SU-DHL-6 (cell line): ENCODE measurements at regions not wholly inside any gene's neighbourhood (a gene's known extent, or its start where the extent isn't known, plus 50 kb on each side); places are given as distances from the start of the nearest gene placed in this dataset.
"Not testable (repeated sequence)": the region's sequence is repeated elsewhere in the genome, so short reads cannot be mapped to it uniquely, and the experiment has no call there.

Experiments
- H2AFZ ChIP-seq: fragments of 200-600 bp; sonication (generic); 2 replicates; pipeline ENCODE4 v1.6.1; 2014; ENCODE audit warnings: low read depth, mild to moderate bottlenecking, moderate library complexity, mixed read lengths, antibody characterized with exemption, low read length; ENCODE audit not compliant: severe bottlenecking
- H3F3A ChIP-seq: fragments of 200-600 bp; shearing (Covaris generic); 2 replicates; pipeline ENCODE4 v1.6.0; 2016; ENCODE audit warnings: antibody characterized with exemption, mild to moderate bottlenecking; ENCODE audit not compliant: insufficient read depth
- H3K27ac ChIP-seq: fragments of 200-600 bp; sonication (generic); 2 replicates; pipeline ENCODE4 v1.5.1; 2016; ENCODE audit warnings: low read depth, mild to moderate bottlenecking, low read length, moderate library complexity, mixed read lengths
- H3K27me3 ChIP-seq: fragments of 200-600 bp; sonication (generic), shearing (Covaris generic); 2 replicates; pipeline ENCODE4 v1.6.0; 2014; ENCODE audit warnings: mild to moderate bottlenecking, low read length
- H3K36me3 ChIP-seq: fragments of 200-600 bp; sonication (generic); 2 replicates; pipeline ENCODE4 v1.6.1; 2014; ENCODE audit warnings: mild to moderate bottlenecking, low read length, mixed read lengths
- H3K4me2 ChIP-seq: fragments of 300-600, 200-600 bp; shearing (Covaris generic), sonication (generic); 2 replicates; pipeline ENCODE4 v1.6.0; 2014; ENCODE audit warnings: low read length, low read depth, mild to moderate bottlenecking; ENCODE audit not compliant: poor library complexity, severe bottlenecking
- H3K4me3 ChIP-seq: fragments of 200-600 bp; sonication (generic); 2 replicates; pipeline ENCODE4 v1.5.1; 2014; ENCODE audit warnings: antibody characterized with exemption, low read length, mild to moderate bottlenecking, mixed read lengths; ENCODE audit not compliant: insufficient read depth, poor library complexity, severe bottlenecking
- H3K79me2 ChIP-seq: fragments of 200-600 bp; sonication (generic); 2 replicates; pipeline ENCODE4 v1.6.1; 2014; ENCODE audit warnings: mild to moderate bottlenecking, low read length, moderate library complexity; ENCODE audit not compliant: insufficient read depth
- H3K9ac ChIP-seq: fragments of 200-600 bp; sonication (generic); 2 replicates; pipeline ENCODE4 v1.7.0; 2014; ENCODE audit warnings: mild to moderate bottlenecking, low read length
- H3K9me2 ChIP-seq: fragments of 200-600 bp; sonication (generic); replicated peaks from 2 replicates; pipeline ENCODE4 v1.6.1; 2014; ENCODE audit warnings: low read length; ENCODE audit not compliant: insufficient read depth
- H3K9me3 ChIP-seq: fragments of 200-600 bp; sonication (generic); 2 replicates; pipeline ENCODE4 v1.6.1; 2014; ENCODE audit warnings: low read length, mixed read lengths; ENCODE audit not compliant: insufficient read depth
- H4K20me1 ChIP-seq: fragments of 200-600 bp; sonication (generic); 2 replicates; pipeline ENCODE4 v1.6.1; 2014; ENCODE audit warnings: low read depth, mild to moderate bottlenecking, antibody characterized with exemption, low read length, moderate library complexity, mixed read lengths
- CTCF ChIP-seq: fragments of 200-600 bp; sonication (generic); IDR thresholded peaks from one replicate; pipeline ENCODE4 v1.5.1; 2017; ENCODE audit warnings: antibody characterized with exemption, mild to moderate bottlenecking, low read length, moderate library complexity; ENCODE audit not compliant: insufficient read depth, poor library complexity, severe bottlenecking
- EZH2phosphoT487 ChIP-seq: fragments of 200-600 bp; sonication (generic), shearing (Covaris generic); conservative IDR thresholded peaks from 2 replicates; pipeline ENCODE4 v1.6.1; 2018; ENCODE audit warnings: mild to moderate bottlenecking, antibody characterized with exemption, low read length, moderate library complexity, mixed read lengths

DNA sequence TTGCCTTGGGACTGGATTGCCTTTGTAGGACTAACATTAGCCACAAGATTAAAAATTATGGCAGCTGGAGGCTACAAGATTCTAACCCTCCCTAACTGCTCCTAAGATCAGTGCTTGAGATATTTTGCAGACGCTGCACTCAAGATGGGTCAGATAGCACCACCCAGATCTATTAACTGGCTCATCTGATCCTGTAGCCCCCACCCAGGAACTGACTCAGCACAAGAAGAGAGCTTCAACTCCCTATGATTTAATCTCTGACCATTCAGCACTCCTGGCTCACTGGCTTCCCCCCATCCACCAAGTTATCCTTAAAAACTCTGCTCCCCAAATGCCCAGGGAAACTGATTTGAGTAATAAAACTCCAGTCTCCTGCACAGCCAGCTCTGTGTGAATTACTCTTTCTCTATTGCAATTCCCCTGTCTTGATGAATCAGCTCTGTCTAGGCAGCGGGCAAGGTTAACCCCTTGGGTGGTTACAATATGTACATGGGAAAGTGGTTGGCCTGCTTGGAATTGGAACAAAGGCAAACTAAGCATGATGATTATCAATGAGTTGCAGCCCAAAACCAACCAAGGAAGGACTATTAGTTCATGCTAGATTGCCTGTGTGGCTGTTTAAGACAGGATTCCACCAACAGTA, 111.3 kb downstream of the OR2B2 start:
- H3K9ac ChIP-seq: no peak overlapping the region
- 0 out of 2 replicates have a peak, but pooled peaks cover 3% of the 10 kb centered on the region for H3K27me3 ChIP-seq
- no peak overlapping the region for H3K4me2 ChIP-seq
- 0 out of 2 replicates have a peak, but pooled peaks cover 4% of the 10 kb centered on the region for H3F3A ChIP-seq
- no peak for TF ChIP-seq EZH2phosphoT487
- no peak for TF ChIP-seq CTCF
- H2AFZ ChIP-seq: no peak overlapping the region
- H3K27ac ChIP-seq: no peak overlapping the region
- no peaks in the 10 kb centered on the region for H3K36me3 ChIP-seq
- H3K4me3 ChIP-seq: no peak overlapping the region
- no peaks in the 10 kb centered on the region for H3K79me2 ChIP-seq
- H3K9me2 ChIP-seq: no peaks in the 10 kb centered on the region
- H4K20me1 ChIP-seq: no peaks in the 10 kb centered on the region
- H3K9me3 ChIP-seq: no peaks in the 10 kb centered on the region

DNA sequence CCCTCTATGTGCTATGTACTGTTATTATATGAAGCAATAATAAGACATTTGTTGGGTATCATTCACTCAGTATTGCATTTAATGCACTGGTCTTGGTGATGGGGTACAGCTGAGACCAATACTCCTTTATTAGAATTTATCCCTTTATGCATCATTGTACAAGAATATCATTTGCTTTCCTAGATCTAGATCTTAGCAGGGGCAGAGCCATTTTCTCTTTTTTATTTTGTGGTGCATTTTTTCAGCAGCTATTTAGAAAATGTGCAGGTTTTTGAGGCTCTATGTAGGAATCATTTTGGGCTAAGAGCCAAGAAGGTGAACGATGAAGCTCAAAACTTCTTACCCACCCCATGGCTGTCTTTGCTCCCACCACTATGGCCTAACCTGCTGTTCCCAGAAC, 114.2 kb downstream of the OR2B2 start:
- no peaks in the 10 kb centered on the region for H3K9me3 ChIP-seq
- no peak overlapping the region for H2AFZ ChIP-seq
- TF ChIP-seq EZH2phosphoT487: no peak
- no peak for TF ChIP-seq CTCF

GRCh38 chr6:27796736-27797481, 115.3 kb downstream of the OR2B2 start:
- H2AFZ ChIP-seq, H3K36me3 ChIP-seq, H3K4me3 ChIP-seq, H3K4me2 ChIP-seq, H4K20me1 ChIP-seq, H3K9me2 ChIP-seq, H3K9me3 ChIP-seq, H3K27ac ChIP-seq, H3F3A ChIP-seq, H3K79me2 ChIP-seq, H3K27me3 ChIP-seq, H3K9ac ChIP-seq: not testable (repeated sequence)

More for the DNA sequence above, 114.2 kb downstream of the OR2B2 start:
- no peaks in the 10 kb centered on the region for H3K79me2 ChIP-seq
- H3K27me3 ChIP-seq: 0 out of 2 replicates have a peak, but pooled peaks cover 3% of the 10 kb centered on the region
- no peak overlapping the region for H3K27ac ChIP-seq
- H3K9ac ChIP-seq: no peak overlapping the region
- H4K20me1 ChIP-seq: no peaks in the 10 kb centered on the region
- no peaks in the 10 kb centered on the region for H3K9me2 ChIP-seq
- H3K4me3 ChIP-seq: no peak overlapping the region
- H3K4me2 ChIP-seq: no peak overlapping the region
- no peaks in the 10 kb centered on the region for H3F3A ChIP-seq
- no peaks in the 10 kb centered on the region for H3K36me3 ChIP-seq
